ENCODE measurements at regions not wholly inside any gene's neighbourhood (a gene's known extent, or its start where the extent isn't known, plus 50 kb on each side); places are given as distances from the start of the nearest gene placed in this dataset.

- TF ChIP-seq CTCF (IDR thresholded peaks at IDR 0.05) (no peak), POLR2A (IDR thresholded peaks at IDR 0.05) (no peak)
Observed at GRCh38 chr16:59295993-59296736, 562.0 kb upstream of the GOT2 start.
